Loucy (cell line): ENCODE measurements at regions not wholly inside any gene's neighbourhood (a gene's known extent, or its start where the extent isn't known, plus 50 kb on each side); places are given as distances from the start of the nearest gene placed in this dataset.
A peak's percentile ranks its signal among the peaks of the same experiment; 100 is the strongest.

Source experiments
- H2AFZ ChIP-seq: fragments of 200-600 bp; sonication (generic); 2 replicates; pipeline ENCODE4 v1.6.0; 2016; ENCODE audit warnings: antibody characterized with exemption, mild to moderate bottlenecking, low read length, moderate library complexity
- H3F3A ChIP-seq: fragments of 200-600 bp; 2 replicates; pipeline ENCODE4 v1.6.0; 2016; ENCODE audit warnings: antibody characterized with exemption, low read depth, mild to moderate bottlenecking
- H3K27me3 ChIP-seq: fragments of 200-600 bp; sonication (generic); 2 replicates; pipeline ENCODE4 v1.6.1; 2014; ENCODE audit warnings: low read length, mild to moderate bottlenecking; ENCODE audit not compliant: insufficient read depth, poor library complexity, severe bottlenecking
- H3K36me3 ChIP-seq: fragments of 200-600 bp; sonication (generic); 2 replicates; pipeline ENCODE4 v1.6.1; 2016; ENCODE audit warnings: low read length; ENCODE audit not compliant: insufficient read depth
- H3K4me1 ChIP-seq: fragments of 200-600 bp; sonication (generic); 2 replicates; pipeline ENCODE4 v1.5.1; 2014; ENCODE audit warnings: low read length, mild to moderate bottlenecking; ENCODE audit not compliant: insufficient read depth, poor library complexity, severe bottlenecking
- H3K4me2 ChIP-seq: fragments of 200-600 bp; sonication (generic); 2 replicates; pipeline ENCODE4 v1.6.0; 2014; ENCODE audit warnings: antibody characterized with exemption, low read length, low read depth, mild to moderate bottlenecking; ENCODE audit not compliant: poor library complexity, severe bottlenecking
- H3K4me3 ChIP-seq: fragments of 200-600 bp; sonication (generic); 2 replicates; pipeline ENCODE4 v1.5.1; 2014; ENCODE audit warnings: low read length, mild to moderate bottlenecking, mixed read lengths; ENCODE audit not compliant: poor library complexity, severe bottlenecking
- H3K79me2 ChIP-seq: fragments of 200-600 bp; sonication (generic); 2 replicates; pipeline ENCODE4 v1.6.1; 2014; ENCODE audit warnings: low read length; ENCODE audit not compliant: insufficient read depth
- H3K9ac ChIP-seq: fragments of 200-600 bp; sonication (generic); 2 replicates; pipeline ENCODE4 v1.6.0; 2014; ENCODE audit warnings: mild to moderate bottlenecking, low read depth, low read length, moderate library complexity; ENCODE audit not compliant: poor library complexity, severe bottlenecking
- H3K9me2 ChIP-seq: fragments of 200-600 bp; sonication (generic); replicated peaks from 2 replicates; pipeline ENCODE4 v1.6.1; 2016; ENCODE audit warnings: low read depth, low read length, mixed read lengths
- H3K9me3 ChIP-seq: fragments of 200-600 bp; sonication (generic); 2 replicates; pipeline ENCODE4 v1.6.1; 2014; ENCODE audit warnings: mild to moderate bottlenecking, antibody characterized with exemption, low read length, low read depth; ENCODE audit not compliant: insufficient read depth
- H4K20me1 ChIP-seq: fragments of 200-600 bp; sonication (generic); 2 replicates; pipeline ENCODE4 v1.6.0; 2014; ENCODE audit warnings: antibody characterized with exemption, low read length, mild to moderate bottlenecking; ENCODE audit not compliant: insufficient read depth, poor library complexity, severe bottlenecking
- CTCF ChIP-seq: fragments of 200-600 bp; sonication (generic); conservative IDR thresholded peaks from 2 replicates; pipeline ENCODE4 v1.5.1; 2014; ENCODE audit warnings: mild to moderate bottlenecking, antibody characterized with exemption, low read length
- EZH2phosphoT487 ChIP-seq: fragments of 200-600 bp; IDR thresholded peaks from 2 replicates; pipeline ENCODE4 v1.6.1; 2018; ENCODE audit warnings: antibody characterized with exemption, mild to moderate bottlenecking, moderate library complexity, borderline replicate concordance

GRCh38 chr1:188937965-188938551 lies 1539.6 kb downstream of the BRINP3 start:
- Histone ChIP-seq H3K79me2 (no peaks in the 10 kb centered on the region), H3K4me2 (no peak overlapping the region), H3K9me2 (no peaks in the 10 kb centered on the region), H3K4me3 (no peak overlapping the region), H3K27me3 (no peaks in the 10 kb centered on the region), H2AFZ (peak overlapping the region; percentile 67; the same call in 1 of the 2 replicates), H3K36me3 (no peaks in the 10 kb centered on the region), H3K9me3 (no peaks in the 10 kb centered on the region), H3F3A (no peaks in the 10 kb centered on the region), H4K20me1 (no peaks in the 10 kb centered on the region), H3K4me1 (no peaks in the 10 kb centered on the region), H3K9ac (no peak overlapping the region)
- TF ChIP-seq CTCF (peak; percentile 68), EZH2phosphoT487 (no peak)

- no peak overlapping the region for H2AFZ ChIP-seq
These were observed 1535.7 kb downstream of the BRINP3 start for GRCh38 chr1:188941986-188942385.

DNA sequence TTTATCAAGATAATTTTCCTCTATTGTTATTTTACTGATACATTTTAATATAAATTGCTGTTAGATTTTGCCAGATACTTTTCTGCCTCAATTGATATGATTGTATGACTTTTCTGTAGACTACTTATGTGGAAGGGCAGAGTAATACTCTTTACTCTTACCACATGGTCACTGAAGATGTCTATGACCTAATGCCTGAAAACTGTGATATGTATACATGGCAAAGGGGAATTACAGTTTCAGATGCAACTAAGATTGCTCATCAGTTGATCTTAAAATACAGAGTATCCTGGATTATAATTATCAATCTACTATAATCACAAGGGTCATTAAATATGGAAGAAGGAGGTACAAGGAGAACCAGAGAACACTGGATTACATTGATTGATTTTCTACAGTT lies 1528.0 kb downstream of the BRINP3 start:
- no peak overlapping the region for H3K4me2 ChIP-seq
- H3K4me1 ChIP-seq, result no peaks in the 10 kb centered on the region
- no peaks in the 10 kb centered on the region for H3F3A ChIP-seq
- no peaks in the 10 kb centered on the region for H3K79me2 ChIP-seq
- H3K9me3 ChIP-seq, result no peaks in the 10 kb centered on the region
- H3K36me3 ChIP-seq, result no peaks in the 10 kb centered on the region
- TF ChIP-seq CTCF (no peak), EZH2phosphoT487 (no peak)
- H2AFZ ChIP-seq, result no peak overlapping the region
- no peaks in the 10 kb centered on the region for H4K20me1 ChIP-seq
- H3K27me3 ChIP-seq, result no peaks in the 10 kb centered on the region
- no peak overlapping the region for H3K4me3 ChIP-seq
- no peaks in the 10 kb centered on the region for H3K9me2 ChIP-seq
- no peak overlapping the region for H3K9ac ChIP-seq

More at GRCh38 chr1:188941986-188942385, 1535.7 kb downstream of the BRINP3 start:
- no peaks in the 10 kb centered on the region for H3K36me3 ChIP-seq
- no peaks in the 10 kb centered on the region for H3K9me2 ChIP-seq
- H3K4me2 ChIP-seq, result no peak overlapping the region
- H3K4me1 ChIP-seq, result no peaks in the 10 kb centered on the region
- no peak overlapping the region for H3K9ac ChIP-seq
- no peaks in the 10 kb centered on the region for H3F3A ChIP-seq
- H4K20me1 ChIP-seq, result no peaks in the 10 kb centered on the region
- H3K79me2 ChIP-seq, result no peaks in the 10 kb centered on the region
- H3K27me3 ChIP-seq, result no peaks in the 10 kb centered on the region
- no peak for TF ChIP-seq CTCF
- TF ChIP-seq EZH2phosphoT487, result no peak
- no peaks in the 10 kb centered on the region for H3K9me3 ChIP-seq
- no peak overlapping the region for H3K4me3 ChIP-seq
